ENCODE measurements at regions not wholly inside any gene's neighbourhood (a gene's known extent, or its start where the extent isn't known, plus 50 kb on each side); places are given as distances from the start of the nearest gene placed in this dataset.
"Not testable (repeated sequence)": the region's sequence is repeated elsewhere in the genome, so short reads cannot be mapped to it uniquely, and the experiment has no call there.

GRCh38 chr9:25445721-25446120, 232.5 kb downstream of the TUSC1 start:
- not testable (repeated sequence) for TF ChIP-seq POLR2A (IDR thresholded peaks at IDR 0.05; ENCODE audit: low read length); GATA1 (IDR thresholded peaks at IDR 0.05; ENCODE audit: low read depth, low read length)
